WTC11 (cell line): ENCODE measurements at regions not wholly inside any gene's neighbourhood (a gene's known extent, or its start where the extent isn't known, plus 50 kb on each side); places are given as distances from the start of the nearest gene placed in this dataset.

Experiments
- ATAC-seq: fragments of 200-7000 bp; cut with Tn5 transposase; 2 replicates; pipeline ENCODE4 v1.10.0; 2021; ENCODE audit warnings: mild to moderate bottlenecking, moderate library complexity
- CTCF ChIA-PET: fragments of 300-600 bp; sonication (Branson Sonifier 250); formaldehyde crosslinking; loops from one replicate; lab custom pipeline; 2021; ENCODE audit warnings: antibody characterized with exemption; lab: Charles Lee
- POLR2A ChIA-PET: fragments of 350-600 bp; sonication (Branson Sonifier 250); formaldehyde crosslinking; loops from one replicate; lab custom pipeline; 2021; ENCODE audit warnings: antibody characterized with exemption; lab: Charles Lee
- DNase-seq: peaks from one replicate; pipeline ENCODE4 v3.0.0; 2021; ENCODE audit warnings: low spot score
- H3K27ac Mint-ChIP-seq: 2 replicates; pipeline ENCODE4 v1.8.0; 2021; ENCODE audit warnings: mixed read lengths
- H3K27me3 Mint-ChIP-seq: 2 replicates; pipeline ENCODE4 v1.8.0; 2021; ENCODE audit warnings: low read depth, mild to moderate bottlenecking, moderate library complexity, mixed read lengths
- H3K36me3 Mint-ChIP-seq: 2 replicates; pipeline ENCODE4 v1.8.0; 2021; ENCODE audit warnings: mixed read lengths
- H3K4me1 Mint-ChIP-seq: 2 replicates; pipeline ENCODE4 v1.8.0; 2022; ENCODE audit warnings: mixed read lengths
- H3K4me3 Mint-ChIP-seq: 2 replicates; pipeline ENCODE4 v1.8.0; 2021; ENCODE audit warnings: mild to moderate bottlenecking, moderate library complexity, mixed read lengths
- H3K9me3 Mint-ChIP-seq: 2 replicates; pipeline ENCODE4 v1.8.0; 2021; ENCODE audit warnings: mixed read lengths
- ATF1 ChIP-seq: sonication (generic); formaldehyde crosslinking; IDR thresholded peaks from 2 replicates; pipeline ENCODE4 v1.8.1; 2023; ENCODE audit warnings: mild to moderate bottlenecking, moderate library complexity, missing genetic modification reagents
- CREB1 ChIP-seq: sonication (generic); formaldehyde crosslinking; IDR thresholded peaks from 2 replicates; pipeline ENCODE4 v1.8.0; 2023; ENCODE audit warnings: mild to moderate bottlenecking, missing genetic modification reagents
- ETV6 ChIP-seq: sonication (generic); formaldehyde crosslinking; IDR thresholded peaks from 2 replicates; pipeline ENCODE4 v1.8.1; 2022; ENCODE audit warnings: mild to moderate bottlenecking, missing genetic modification reagents
- FOXJ3 ChIP-seq: sonication (generic); formaldehyde crosslinking; IDR thresholded peaks from 2 replicates; pipeline ENCODE4 v1.9.0; 2021; ENCODE audit warnings: missing genetic modification reagents, mild to moderate bottlenecking, borderline replicate concordance
- FOXP1 ChIP-seq: sonication (generic); formaldehyde crosslinking; IDR thresholded peaks from 2 replicates; pipeline ENCODE4 v1.8.0; 2022; ENCODE audit warnings: missing genetic modification reagents, mild to moderate bottlenecking, moderate library complexity, borderline replicate concordance
- GABPB1 ChIP-seq: sonication (generic); formaldehyde crosslinking; IDR thresholded peaks from 2 replicates; pipeline ENCODE4 v1.8.1; 2023; ENCODE audit warnings: mild to moderate bottlenecking, missing genetic modification reagents
- IRF2 ChIP-seq: sonication (generic); formaldehyde crosslinking; IDR thresholded peaks from 2 replicates; pipeline ENCODE4 v1.8.0; 2022; ENCODE audit warnings: low read depth, missing genetic modification reagents, borderline replicate concordance
- KAT7 ChIP-seq: sonication (generic); formaldehyde crosslinking; IDR thresholded peaks from 2 replicates; pipeline ENCODE4 v1.8.1; 2023; ENCODE audit warnings: missing genetic modification reagents, mild to moderate bottlenecking, borderline replicate concordance
- MYBL2 ChIP-seq: sonication (generic); formaldehyde crosslinking; IDR thresholded peaks from 2 replicates; pipeline ENCODE4 v1.8.1; 2023; ENCODE audit warnings: mild to moderate bottlenecking, moderate library complexity, missing genetic modification reagents
- NR2C2 ChIP-seq: sonication (generic); formaldehyde crosslinking; IDR thresholded peaks from 2 replicates; pipeline ENCODE4 v1.8.0; 2022; ENCODE audit warnings: mild to moderate bottlenecking, missing genetic modification reagents
- OVOL2 ChIP-seq: fragments of 250-450 bp; sonication (Bioruptor Pico); IDR thresholded peaks from 2 replicates; pipeline ENCODE4 v1.9.0; 2021; ENCODE audit warnings: mild to moderate bottlenecking, borderline replicate concordance
- TCF7 ChIP-seq: sonication (generic); formaldehyde crosslinking; IDR thresholded peaks from 2 replicates; pipeline ENCODE4 v1.8.0; 2022; ENCODE audit warnings: mild to moderate bottlenecking, low read depth, missing genetic modification reagents, moderate library complexity
- TEAD1 ChIP-seq: sonication (generic); formaldehyde crosslinking; IDR thresholded peaks from 2 replicates; pipeline ENCODE4 v1.8.0; 2022; ENCODE audit warnings: mild to moderate bottlenecking, missing genetic modification reagents
- ZNF232 ChIP-seq: sonication (generic); formaldehyde crosslinking; IDR thresholded peaks from 2 replicates; pipeline ENCODE4 v1.8.0; 2022; ENCODE audit warnings: mild to moderate bottlenecking, missing genetic modification reagents
- ZNF317 ChIP-seq: sonication (generic); formaldehyde crosslinking; IDR thresholded peaks from 2 replicates; pipeline ENCODE4 v1.8.1; 2023; ENCODE audit warnings: low read depth, mild to moderate bottlenecking, moderate library complexity, missing genetic modification reagents, borderline replicate concordance
- ZNF423 ChIP-seq: fragments of 250-450 bp; sonication (Bioruptor Pico); IDR thresholded peaks from 2 replicates; pipeline ENCODE4 v2.1.2; 2022; ENCODE audit warnings: mild to moderate bottlenecking, moderate library complexity
- TF ChIP-seq, protein P1 (sequence below): sonication (generic); formaldehyde crosslinking; conservative IDR thresholded peaks from 2 replicates; pipeline ENCODE4 v1.8.1; 2022; ENCODE audit warnings: mild to moderate bottlenecking, missing genetic modification reagents
- TF ChIP-seq, protein P2 (sequence below): fragments of 200-600 bp; IDR thresholded peaks from 2 replicates; pipeline ENCODE4 v1.8.0; 2022; ENCODE audit warnings: antibody characterized with exemption
- TF ChIP-seq, protein P3 (sequence below): sonication (generic); formaldehyde crosslinking; IDR thresholded peaks from 2 replicates; pipeline ENCODE4 v1.8.0; 2022; ENCODE audit warnings: missing genetic modification reagents
- TF ChIP-seq, protein P4 (sequence below): sonication (generic); formaldehyde crosslinking; IDR thresholded peaks from 2 replicates; pipeline ENCODE4 v1.8.0; 2022; ENCODE audit warnings: mild to moderate bottlenecking, missing genetic modification reagents
- TF ChIP-seq, protein P5 (sequence below): fragments of 250-450 bp; sonication (Bioruptor Pico); IDR thresholded peaks from 2 replicates; pipeline ENCODE4 v1.8.0; 2021; ENCODE audit warnings: mild to moderate bottlenecking

DNA sequence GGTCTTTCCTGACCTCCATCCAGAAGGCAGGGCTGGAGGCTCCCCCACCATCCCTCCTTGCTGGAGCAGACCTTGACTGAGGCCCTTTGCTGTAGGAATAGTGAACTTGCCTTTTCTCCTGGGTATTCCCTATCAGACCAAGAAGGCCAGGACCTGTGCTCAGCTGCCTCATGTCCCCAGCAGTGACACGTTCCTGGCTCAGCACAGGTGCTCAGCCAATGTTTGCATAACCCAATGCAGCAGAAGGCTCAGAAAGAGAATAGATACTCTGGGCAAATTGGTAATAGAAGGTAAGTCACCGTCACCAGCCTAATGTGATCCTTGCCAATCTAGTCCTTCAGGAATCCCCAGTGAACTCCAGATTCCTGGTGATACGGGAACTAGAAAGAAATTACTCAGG lies 96.4 kb downstream of the ACTL7B start (continued):
- TF ChIP-seq OVOL2 (CRISPR knock-in tag) = no peak
- TF ChIP-seq CREB1 = no peak
- TF ChIP-seq IRF2 = no peak
- no peak for TF ChIP-seq FOXP1 (CRISPR knock-in tag)
- TF ChIP-seq, protein P1, sequence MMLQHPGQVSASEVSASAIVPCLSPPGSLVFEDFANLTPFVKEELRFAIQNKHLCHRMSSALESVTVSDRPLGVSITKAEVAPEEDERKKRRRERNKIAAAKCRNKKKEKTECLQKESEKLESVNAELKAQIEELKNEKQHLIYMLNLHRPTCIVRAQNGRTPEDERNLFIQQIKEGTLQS (CRISPR knock-in tag) = no peak
- TF ChIP-seq MYBL2 (CRISPR knock-in tag) = no peak
- no peak for TF ChIP-seq ETV6 (CRISPR knock-in tag)
- TF ChIP-seq TCF7 (CRISPR knock-in tag) = no peak

DNA sequence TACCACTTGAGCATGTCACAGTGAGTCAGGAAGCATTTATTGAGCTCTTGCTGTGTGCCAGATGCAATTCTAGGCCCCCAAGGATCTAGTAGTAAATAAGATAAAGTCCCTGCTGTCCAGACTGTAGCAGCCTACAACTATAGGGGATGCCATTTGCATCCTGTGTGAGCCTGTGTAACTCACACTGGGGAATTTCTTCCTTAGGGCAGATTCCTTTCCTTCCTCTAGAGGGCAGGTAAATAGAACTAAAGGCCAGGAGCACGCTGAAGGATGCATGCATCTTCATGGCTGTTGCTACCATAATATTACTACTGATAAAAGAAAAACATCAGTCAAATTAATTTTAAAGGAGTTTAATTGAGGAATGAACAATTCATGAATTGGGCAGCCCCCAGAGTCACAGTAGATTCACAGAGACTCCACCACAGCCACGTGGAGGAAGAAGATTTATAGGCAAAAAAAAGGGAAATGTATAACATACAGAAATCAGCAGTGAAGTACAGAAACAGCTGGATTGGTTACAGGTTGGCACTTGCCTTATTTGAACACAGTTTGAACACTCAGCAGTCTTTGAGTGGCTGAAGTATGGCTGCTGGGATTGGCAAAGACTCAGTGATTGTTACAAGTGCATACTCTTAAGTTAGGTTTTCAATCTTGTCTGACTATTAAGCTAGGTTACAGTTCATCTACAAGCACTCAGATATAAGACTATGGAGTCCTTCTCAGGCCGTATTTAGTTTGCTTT lies 98.9 kb downstream of the ACTL7B start:
- Mint-ChIP-seq H3K27me3 (no peaks in the 10 kb centered on the region), H3K9me3 (peaks cover 25% of the 10 kb centered on the region), H3K27ac (no peak overlapping the region), H3K4me1 (peaks cover 23% of the 10 kb centered on the region), H3K4me3 (no peak overlapping the region), H3K36me3 (peaks cover 2% of the 10 kb centered on the region; the same call in 1 of the 2 replicates)
- DNase-seq = no peak
- peak; percentile 95 for ATAC-seq
- CTCF ChIA-PET = no interaction called here
- TF ChIP-seq ZNF423 (CRISPR knock-in tag) = no peak
- TF ChIP-seq, protein P2, sequence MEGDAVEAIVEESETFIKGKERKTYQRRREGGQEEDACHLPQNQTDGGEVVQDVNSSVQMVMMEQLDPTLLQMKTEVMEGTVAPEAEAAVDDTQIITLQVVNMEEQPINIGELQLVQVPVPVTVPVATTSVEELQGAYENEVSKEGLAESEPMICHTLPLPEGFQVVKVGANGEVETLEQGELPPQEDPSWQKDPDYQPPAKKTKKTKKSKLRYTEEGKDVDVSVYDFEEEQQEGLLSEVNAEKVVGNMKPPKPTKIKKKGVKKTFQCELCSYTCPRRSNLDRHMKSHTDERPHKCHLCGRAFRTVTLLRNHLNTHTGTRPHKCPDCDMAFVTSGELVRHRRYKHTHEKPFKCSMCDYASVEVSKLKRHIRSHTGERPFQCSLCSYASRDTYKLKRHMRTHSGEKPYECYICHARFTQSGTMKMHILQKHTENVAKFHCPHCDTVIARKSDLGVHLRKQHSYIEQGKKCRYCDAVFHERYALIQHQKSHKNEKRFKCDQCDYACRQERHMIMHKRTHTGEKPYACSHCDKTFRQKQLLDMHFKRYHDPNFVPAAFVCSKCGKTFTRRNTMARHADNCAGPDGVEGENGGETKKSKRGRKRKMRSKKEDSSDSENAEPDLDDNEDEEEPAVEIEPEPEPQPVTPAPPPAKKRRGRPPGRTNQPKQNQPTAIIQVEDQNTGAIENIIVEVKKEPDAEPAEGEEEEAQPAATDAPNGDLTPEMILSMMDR = peak; percentile 28; the same call in 1 of the 2 replicates
- TF ChIP-seq, protein P3, sequence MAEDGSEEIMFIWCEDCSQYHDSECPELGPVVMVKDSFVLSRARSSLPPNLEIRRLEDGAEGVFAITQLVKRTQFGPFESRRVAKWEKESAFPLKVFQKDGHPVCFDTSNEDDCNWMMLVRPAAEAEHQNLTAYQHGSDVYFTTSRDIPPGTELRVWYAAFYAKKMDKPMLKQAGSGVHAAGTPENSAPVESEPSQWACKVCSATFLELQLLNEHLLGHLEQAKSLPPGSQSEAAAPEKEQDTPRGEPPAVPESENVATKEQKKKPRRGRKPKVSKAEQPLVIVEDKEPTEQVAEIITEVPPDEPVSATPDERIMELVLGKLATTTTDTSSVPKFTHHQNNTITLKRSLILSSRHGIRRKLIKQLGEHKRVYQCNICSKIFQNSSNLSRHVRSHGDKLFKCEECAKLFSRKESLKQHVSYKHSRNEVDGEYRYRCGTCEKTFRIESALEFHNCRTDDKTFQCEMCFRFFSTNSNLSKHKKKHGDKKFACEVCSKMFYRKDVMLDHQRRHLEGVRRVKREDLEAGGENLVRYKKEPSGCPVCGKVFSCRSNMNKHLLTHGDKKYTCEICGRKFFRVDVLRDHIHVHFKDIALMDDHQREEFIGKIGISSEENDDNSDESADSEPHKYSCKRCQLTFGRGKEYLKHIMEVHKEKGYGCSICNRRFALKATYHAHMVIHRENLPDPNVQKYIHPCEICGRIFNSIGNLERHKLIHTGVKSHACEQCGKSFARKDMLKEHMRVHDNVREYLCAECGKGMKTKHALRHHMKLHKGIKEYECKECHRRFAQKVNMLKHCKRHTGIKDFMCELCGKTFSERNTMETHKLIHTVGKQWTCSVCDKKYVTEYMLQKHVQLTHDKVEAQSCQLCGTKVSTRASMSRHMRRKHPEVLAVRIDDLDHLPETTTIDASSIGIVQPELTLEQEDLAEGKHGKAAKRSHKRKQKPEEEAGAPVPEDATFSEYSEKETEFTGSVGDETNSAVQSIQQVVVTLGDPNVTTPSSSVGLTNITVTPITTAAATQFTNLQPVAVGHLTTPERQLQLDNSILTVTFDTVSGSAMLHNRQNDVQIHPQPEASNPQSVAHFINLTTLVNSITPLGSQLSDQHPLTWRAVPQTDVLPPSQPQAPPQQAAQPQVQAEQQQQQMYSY (CRISPR knock-in tag) = no peak
- TF ChIP-seq, protein P4, sequence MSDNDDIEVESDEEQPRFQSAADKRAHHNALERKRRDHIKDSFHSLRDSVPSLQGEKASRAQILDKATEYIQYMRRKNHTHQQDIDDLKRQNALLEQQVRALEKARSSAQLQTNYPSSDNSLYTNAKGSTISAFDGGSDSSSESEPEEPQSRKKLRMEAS (CRISPR knock-in tag) = no peak
- no peak for TF ChIP-seq NR2C2
- no peak for TF ChIP-seq FOXJ3 (CRISPR knock-in tag)
- TF ChIP-seq KAT7 (CRISPR knock-in tag) = no peak
- TF ChIP-seq ZNF232 (CRISPR knock-in tag) = 0 out of 2 replicates have a peak, but pooled peaks have one; percentile 38
- TF ChIP-seq, all 79 proteins: peak for 2
- POLR2A ChIA-PET = no interaction called here

DNA sequence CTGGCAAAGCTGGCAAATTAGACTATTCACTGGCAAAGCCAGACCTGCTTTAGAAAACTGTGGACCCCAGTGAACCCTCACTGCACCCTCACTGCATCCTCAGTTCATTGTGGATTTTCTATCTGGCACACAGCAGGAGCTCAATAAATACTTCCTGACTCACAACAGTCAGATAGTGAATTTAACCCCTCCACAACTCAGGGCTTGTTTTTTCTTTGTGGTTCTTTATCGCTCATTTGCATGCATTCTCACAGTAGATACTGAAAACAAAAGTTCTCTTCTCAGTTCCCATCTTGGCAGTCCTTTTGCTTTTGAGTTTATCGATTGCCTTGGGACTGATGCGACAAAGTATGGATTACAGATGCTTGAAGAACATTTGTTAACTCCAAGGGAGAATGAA lies 99.8 kb downstream of the ACTL7B start:
- POLR2A ChIA-PET = no interaction called here
- no peak overlapping the region for H3K4me3 Mint-ChIP-seq
- peaks cover 25% of the 10 kb centered on the region for H3K9me3 Mint-ChIP-seq
- DNase-seq = no peak
- TF ChIP-seq, protein P5, sequence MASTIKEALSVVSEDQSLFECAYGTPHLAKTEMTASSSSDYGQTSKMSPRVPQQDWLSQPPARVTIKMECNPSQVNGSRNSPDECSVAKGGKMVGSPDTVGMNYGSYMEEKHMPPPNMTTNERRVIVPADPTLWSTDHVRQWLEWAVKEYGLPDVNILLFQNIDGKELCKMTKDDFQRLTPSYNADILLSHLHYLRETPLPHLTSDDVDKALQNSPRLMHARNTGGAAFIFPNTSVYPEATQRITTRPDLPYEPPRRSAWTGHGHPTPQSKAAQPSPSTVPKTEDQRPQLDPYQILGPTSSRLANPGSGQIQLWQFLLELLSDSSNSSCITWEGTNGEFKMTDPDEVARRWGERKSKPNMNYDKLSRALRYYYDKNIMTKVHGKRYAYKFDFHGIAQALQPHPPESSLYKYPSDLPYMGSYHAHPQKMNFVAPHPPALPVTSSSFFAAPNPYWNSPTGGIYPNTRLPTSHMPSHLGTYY = no peak
- TF ChIP-seq TEAD1 (no peak), MYBL2 (CRISPR knock-in tag) (no peak), GABPB1 (no peak), ZNF317 (CRISPR knock-in tag) (no peak), IRF2 (no peak), ATF1 (no peak), FOXJ3 (CRISPR knock-in tag) (no peak)
- TF ChIP-seq, all 79 proteins: peak for 0
- Mint-ChIP-seq H3K4me1 (peaks cover 23% of the 10 kb centered on the region), H3K27ac (no peak overlapping the region), H3K27me3 (no peaks in the 10 kb centered on the region), H3K36me3 (peaks cover 2% of the 10 kb centered on the region; the same call in 1 of the 2 replicates)
- CTCF ChIA-PET = interaction anchor here (0.9 to 1.7 kb wide), 2 partner anchors 11 to 1331 kb away, joined by 3 to 6 read pairs; no protein-coding TSS in a partner anchor
- no peak for ATAC-seq
